ENCODE measurements at regions not wholly inside any gene's neighbourhood (a gene's known extent, or its start where the extent isn't known, plus 50 kb on each side); places are given as distances from the start of the nearest gene placed in this dataset.
A peak's percentile ranks its signal among the peaks of the same experiment; 100 is the strongest.

- no peak for DNase-seq (ENCODE audit: low read depth in 1 of 2, low spot score in 1 of 2)
- Histone ChIP-seq H3K4me3 (no peak overlapping the region), H3K4me1 (ENCODE audit: low read depth) (no peaks in the 10 kb centered on the region), H3K9me3 (ENCODE audit: low read depth) (no peaks in the 10 kb centered on the region), H3K27me3 (peaks cover 16% of the 10 kb centered on the region), H3K36me3 (no peaks in the 10 kb centered on the region), H3K27ac (no peak overlapping the region)
- no peak for TF ChIP-seq CTCF (IDR thresholded peaks at IDR 0.05; ENCODE audit: low read depth, low read length)
Observed at GRCh38 chr18:26650310-26651268, 102.2 kb upstream of the KCTD1 start.

GRCh38 chr18:26649193-26649543, 100.8 kb upstream of the KCTD1 start:
- Histone ChIP-seq H3K9me3 (ENCODE audit: low read depth) (no peaks in the 10 kb centered on the region), H3K4me3 (no peak overlapping the region), H3K4me1 (ENCODE audit: low read depth) (no peaks in the 10 kb centered on the region), H3K36me3 (no peaks in the 10 kb centered on the region), H3K27ac (no peak overlapping the region), H3K27me3 (peaks cover 4% of the 10 kb centered on the region)
- peak in 1 of 2 donors; percentile 26 for DNase-seq (ENCODE audit: low read depth in 1 of 2, low spot score in 1 of 2)
- no peak for TF ChIP-seq CTCF (IDR thresholded peaks at IDR 0.05; ENCODE audit: low read depth, low read length)

DNA sequence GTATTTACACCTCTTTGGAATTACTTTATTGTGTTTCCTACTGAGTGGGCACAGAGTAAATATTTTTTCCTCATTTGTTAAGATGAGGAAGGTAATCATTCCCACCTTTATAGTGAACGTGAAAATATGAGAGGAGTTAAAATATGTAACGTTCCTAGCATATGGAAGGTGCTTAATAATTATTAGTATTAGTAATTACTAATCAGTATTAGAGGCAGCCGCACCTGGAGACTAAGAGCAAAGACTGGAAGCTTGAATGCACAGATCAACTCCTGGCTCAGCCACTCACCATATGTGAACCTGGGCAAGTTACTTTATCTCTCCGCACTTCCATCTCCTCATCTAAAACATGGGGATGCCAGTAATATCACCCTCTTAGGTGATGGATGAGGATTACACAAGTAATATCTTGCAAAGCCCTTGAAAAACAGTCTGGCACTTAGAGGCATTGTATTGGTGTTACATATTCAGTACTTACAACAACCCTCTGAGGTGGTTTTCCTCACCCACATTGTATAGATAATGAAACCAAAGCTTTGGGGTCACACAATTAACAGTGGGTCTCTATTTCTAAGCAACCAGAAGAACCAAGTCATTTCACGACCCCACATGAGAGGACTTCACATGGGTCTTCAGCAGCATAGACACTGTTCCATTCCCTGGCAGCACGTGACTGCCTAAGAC, 100.3 kb upstream of the KCTD1 start:
- Histone ChIP-seq H3K27ac (no peak overlapping the region), H3K9me3 (ENCODE audit: low read depth) (no peaks in the 10 kb centered on the region), H3K27me3 (no peaks in the 10 kb centered on the region), H3K4me1 (ENCODE audit: low read depth) (no peaks in the 10 kb centered on the region), H3K36me3 (no peaks in the 10 kb centered on the region), H3K4me3 (no peak overlapping the region)
- TF ChIP-seq CTCF (IDR thresholded peaks at IDR 0.05; ENCODE audit: low read depth, low read length), result no peak
- no peak for DNase-seq (ENCODE audit: low read depth in 1 of 2, low spot score in 1 of 2)

DNA sequence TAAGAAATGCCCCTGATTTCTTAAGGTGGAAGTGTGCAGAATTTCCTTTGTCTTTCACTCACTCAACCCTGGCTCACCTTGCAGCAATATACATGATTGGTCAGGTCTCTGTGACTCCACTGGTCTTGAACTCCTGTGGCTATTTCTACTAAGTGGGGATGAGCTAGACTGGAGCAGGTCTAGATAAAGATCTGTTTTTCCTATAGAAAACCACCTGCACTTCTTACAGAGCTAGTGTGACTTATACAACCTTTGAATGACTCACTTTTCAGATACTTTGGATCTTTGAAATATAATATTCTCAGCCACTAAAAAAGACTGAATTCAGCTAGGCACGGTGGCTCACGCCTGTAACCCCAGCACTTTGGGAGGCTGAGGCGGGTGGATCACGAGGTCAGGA, 98.5 kb upstream of the KCTD1 start:
- DNase-seq (ENCODE audit: low read depth in 1 of 2, low spot score in 1 of 2), result no peak
- Histone ChIP-seq H3K36me3 (no peaks in the 10 kb centered on the region), H3K27ac (no peak overlapping the region), H3K27me3 (no peaks in the 10 kb centered on the region), H3K9me3 (ENCODE audit: low read depth) (no peaks in the 10 kb centered on the region), H3K4me3 (no peak overlapping the region), H3K4me1 (ENCODE audit: low read depth) (no peaks in the 10 kb centered on the region)
- no peak for TF ChIP-seq CTCF (IDR thresholded peaks at IDR 0.05; ENCODE audit: low read depth, low read length)

DNA sequence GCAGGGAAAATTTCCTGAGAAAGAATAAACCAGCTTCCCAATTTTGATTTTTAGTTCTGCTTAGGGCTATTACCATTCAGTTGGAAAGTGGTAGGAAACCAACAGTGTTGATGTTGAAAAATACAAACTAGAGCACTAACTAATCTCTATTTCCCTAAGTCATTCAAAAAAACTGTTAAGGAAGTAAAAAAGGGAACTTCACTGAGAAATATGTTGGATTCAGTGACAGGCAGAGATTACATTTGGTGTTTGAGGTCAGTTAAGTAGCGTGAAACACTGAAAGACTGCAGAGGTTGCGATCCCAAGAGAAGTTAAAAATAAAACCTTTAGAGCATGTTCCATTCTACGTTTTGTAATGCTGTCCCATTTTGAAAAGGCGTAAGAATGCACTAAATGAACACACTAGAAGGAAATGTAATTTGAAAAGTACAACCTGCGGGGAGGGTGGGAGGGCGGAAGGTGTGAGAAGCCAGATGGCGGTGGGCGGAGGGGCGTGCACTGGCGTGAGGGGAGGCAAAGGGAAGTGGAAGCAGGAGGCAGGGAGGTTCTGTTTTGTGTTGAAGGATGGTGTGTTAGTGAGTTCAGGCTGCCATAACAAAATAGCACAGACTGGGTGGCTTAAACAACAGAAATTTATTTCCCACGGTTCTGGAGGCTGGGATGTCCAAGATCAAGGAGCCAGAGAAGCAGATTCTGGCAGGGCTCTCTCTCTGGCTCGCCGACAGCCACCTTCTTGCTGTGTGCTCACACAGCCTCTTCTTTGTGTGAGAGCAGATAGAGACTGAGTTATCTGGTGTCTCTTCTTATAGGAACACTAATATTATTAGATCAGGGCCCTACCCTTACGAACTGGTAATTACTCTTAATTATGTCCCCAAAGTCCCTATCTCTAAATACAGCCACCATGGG, 94.3 kb upstream of the KCTD1 start:
- no peaks in the 10 kb centered on the region for H3K27me3 ChIP-seq
- no peak for TF ChIP-seq CTCF (IDR thresholded peaks at IDR 0.05; ENCODE audit: low read depth, low read length)
- no peaks in the 10 kb centered on the region for H3K9me3 ChIP-seq (ENCODE audit: low read depth)
- H3K4me3 ChIP-seq, result no peak overlapping the region
- no peak for DNase-seq (ENCODE audit: low read depth in 1 of 2, low spot score in 1 of 2)
- H3K4me1 ChIP-seq (ENCODE audit: low read depth), result no peaks in the 10 kb centered on the region
- H3K27ac ChIP-seq, result no peak overlapping the region
- H3K36me3 ChIP-seq, result no peaks in the 10 kb centered on the region
